BJ (cell line): ENCODE measurements at regions not wholly inside any gene's neighbourhood (a gene's known extent, or its start where the extent isn't known, plus 50 kb on each side); places are given as distances from the start of the nearest gene placed in this dataset.

ENCODE experiments used
- CTCF ChIA-PET: fragments of 350-600 bp; formaldehyde crosslinking; extraction: SDS; loops from one replicate; lab custom pipeline; 2021; ENCODE audit warnings: antibody characterized with exemption, inconsistent platforms; lab: Yijun Ruan, JAX
- POLR2A ChIA-PET: fragments of 300-600 bp; sonication (Branson Sonifier 250); formaldehyde crosslinking; extraction: SDS; loops from one replicate; lab custom pipeline; 2021; ENCODE audit warnings: antibody characterized with exemption; lab: Charles Lee
- DNase-seq: peaks from one replicate; pipeline ENCODE4 v3.0.0-alpha.2; 2011; ENCODE audit warnings: low read depth
- H3K27me3 ChIP-seq: 2 replicates; pipeline ENCODE4 v1.6.0; 2011; ENCODE audit warnings: low read length; ENCODE audit not compliant: control insufficient read depth, insufficient read depth
- H3K36me3 ChIP-seq: 2 replicates; pipeline ENCODE4 v1.5.1; 2011; ENCODE audit warnings: low read length; ENCODE audit not compliant: control insufficient read depth, insufficient read depth
- H3K4me3 ChIP-seq: 2 replicates; pipeline ENCODE4 v1.5.1; 2011; ENCODE audit warnings: low read depth, mild to moderate bottlenecking, control low read depth, low read length
- CTCF ChIP-seq: IDR thresholded peaks from 2 replicates; pipeline ENCODE4 v1.5.1; 2011; ENCODE audit warnings: low read depth, mild to moderate bottlenecking, control low read depth, inconsistent platforms, low read length, moderate library complexity; ENCODE audit not compliant: insufficient read depth

GRCh38 chr5:39995990-39996389, 571.2 kb upstream of the DAB2 start:
- no peak for TF ChIP-seq CTCF
- CTCF ChIA-PET, result no interaction called here
- POLR2A ChIA-PET, result no interaction called here
- DNase-seq, result no peak
- Histone ChIP-seq H3K4me3 (no peak overlapping the region), H3K27me3 (no peaks in the 10 kb centered on the region), H3K36me3 (no peaks in the 10 kb centered on the region)

- Histone ChIP-seq H3K36me3 (no peaks in the 10 kb centered on the region), H3K27me3 (no peaks in the 10 kb centered on the region; the same call in 1 of the 2 replicates), H3K4me3 (no peak overlapping the region)
- TF ChIP-seq CTCF, result no peak
- no peak for DNase-seq
- CTCF ChIA-PET, result interaction anchor here (0.6 kb wide), 1 partner anchor 9 kb away, joined by 3 read pairs; no protein-coding TSS in a partner anchor
- POLR2A ChIA-PET, result no interaction called here
Measured at GRCh38 chr5:39992617-39993202, 567.9 kb upstream of the DAB2 start.

GRCh38 chr5:39986614-39987013, 561.8 kb upstream of the DAB2 start:
- CTCF ChIA-PET, result interaction anchor here (0.5 kb wide), 1 partner anchor 343 kb away, joined by 3 read pairs; no protein-coding TSS in a partner anchor
- Histone ChIP-seq H3K27me3 (no peaks in the 10 kb centered on the region; the same call in 1 of the 2 replicates), H3K4me3 (no peak overlapping the region), H3K36me3 (no peaks in the 10 kb centered on the region)
- TF ChIP-seq CTCF, result no peak
- DNase-seq, result no peak
- POLR2A ChIA-PET, result no interaction called here

- ChIA-PET POLR2A (no interaction called here), CTCF (interaction anchor here (0.6 kb wide), 3 partner anchors 54 to 706 kb away, joined by 3 to 5 read pairs (median 4); no protein-coding TSS in a partner anchor)
- no peak for DNase-seq
- Histone ChIP-seq H3K4me3 (no peak overlapping the region), H3K27me3 (no peaks in the 10 kb centered on the region), H3K36me3 (no peaks in the 10 kb centered on the region)
- no peak for TF ChIP-seq CTCF
Measured at GRCh38 chr5:39980056-39980455, 555.3 kb upstream of the DAB2 start.

- TF ChIP-seq CTCF, result no peak
- Histone ChIP-seq H3K27me3 (no peaks in the 10 kb centered on the region), H3K4me3 (no peak overlapping the region), H3K36me3 (no peaks in the 10 kb centered on the region)
- DNase-seq, result no peak
- ChIA-PET CTCF (no interaction called here), POLR2A (no interaction called here)
Measured at GRCh38 chr5:39977066-39977655, 552.4 kb upstream of the DAB2 start.
